CD4-positive, CD25-positive, alpha-beta regulatory T cell (primary cell): ENCODE measurements at regions not wholly inside any gene's neighbourhood (a gene's known extent, or its start where the extent isn't known, plus 50 kb on each side); places are given as distances from the start of the nearest gene placed in this dataset.

Experiments used
- ATAC-seq, 2 donors: fragments of 150-1000 bp; cut with Tn5 transposase; one replicate each; pipeline ENCODE4 v1.10.0; 2021; ENCODE audit warnings: low read depth in 2 of 2, moderate number of reproducible peaks in 2 of 2, moderate library complexity in 1 of 2
- DNase-seq, 3 donors: peaks; one replicate each; pipeline versions ENCODE4 v3.0.0 to v3.0.0-alpha.2; 2012 to 2022; ENCODE audit warnings: mixed read lengths in 1 of 3
- H3K27ac ChIP-seq: one replicate; pipeline ENCODE4 v1.7.0; 2013; ENCODE audit warnings: mild to moderate bottlenecking, low read length; ENCODE audit not compliant: insufficient read depth, poor library complexity, severe bottlenecking
- H3K27me3 ChIP-seq: one replicate; pipeline ENCODE4 v1.7.0; 2013; ENCODE audit warnings: low read length; ENCODE audit not compliant: control insufficient read depth, insufficient read depth
- H3K36me3 ChIP-seq: one replicate; pipeline ENCODE4 v1.7.0; 2013; ENCODE audit warnings: mild to moderate bottlenecking, low read length, moderate library complexity; ENCODE audit not compliant: control insufficient read depth, insufficient read depth
- H3K4me1 ChIP-seq: 2 replicates; pipeline ENCODE4 v1.7.0; 2013; ENCODE audit warnings: mild to moderate bottlenecking, low read length; ENCODE audit not compliant: insufficient read depth, control insufficient read depth, poor library complexity, severe bottlenecking
- H3K4me3 ChIP-seq: one replicate; pipeline ENCODE4 v1.7.0; 2013; ENCODE audit warnings: low read depth, mild to moderate bottlenecking, low read length, moderate library complexity
- H3K9me3 ChIP-seq, 2 experiments: 1 replicate in 1 of 2; 2 replicates in 1 of 2; pipeline ENCODE4 v1.7.0; 2013; ENCODE audit warnings: low read length in 2 of 2, mild to moderate bottlenecking in 1 of 2, moderate library complexity in 1 of 2; ENCODE audit not compliant: control insufficient read depth in 2 of 2
- H3K27ac Mint-ChIP-seq, 3 donors: one replicate each; pipeline ENCODE4 v1.8.0; 2020 to 2022; ENCODE audit warnings: mild to moderate bottlenecking in 3 of 3, mixed read lengths in 3 of 3, moderate library complexity in 2 of 3
- H3K27me3 Mint-ChIP-seq: one replicate; pipeline ENCODE4 v1.8.0; 2022; ENCODE audit warnings: mild to moderate bottlenecking, mixed read lengths
- H3K36me3 Mint-ChIP-seq: one replicate; pipeline ENCODE4 v1.8.0; 2020; ENCODE audit warnings: mixed read lengths
- H3K4me1 Mint-ChIP-seq, 4 donors: one replicate each; pipeline ENCODE4 v1.8.0; 2020 to 2022; ENCODE audit warnings: mixed read lengths in 4 of 4, mild to moderate bottlenecking in 1 of 4
- H3K4me3 Mint-ChIP-seq, 4 donors: one replicate each; pipeline ENCODE4 v1.8.0; 2020 to 2022; ENCODE audit warnings: mild to moderate bottlenecking in 4 of 4, mixed read lengths in 4 of 4, moderate library complexity in 3 of 4
- H3K9me3 Mint-ChIP-seq, 7 donors: one replicate each; pipeline ENCODE4 v1.8.0; 2020 to 2022; ENCODE audit warnings: mixed read lengths in 7 of 7, mild to moderate bottlenecking in 3 of 7, moderate library complexity in 2 of 7

- Histone ChIP-seq H3K27me3 (no peaks in the 10 kb centered on the region), H3K36me3 (no peaks in the 10 kb centered on the region), H3K4me1 (no peaks in the 10 kb centered on the region), H3K9me3 (no peaks in the 10 kb centered on the region), H3K27ac (no peak overlapping the region), H3K4me3 (no peak overlapping the region)
- DNase-seq (no peak), ATAC-seq (no peak)
- Mint-ChIP-seq H3K9me3 (peaks cover 0 to 5% (median 0%) of the 10 kb centered on the region in 7 donors), H3K27me3 (no peaks in the 10 kb centered on the region), H3K36me3 (no peaks in the 10 kb centered on the region), H3K27ac (no peak overlapping the region), H3K4me1 (no peaks in the 10 kb centered on the region), H3K4me3 (no peak overlapping the region)
Observed at GRCh38 chr14:39847852-39848251, 415.6 kb upstream of the FBXO33 start.

GRCh38 chr14:39847194-39847593 is 415.0 kb upstream of the FBXO33 start:
- H3K9me3 Mint-ChIP-seq, result peaks cover 0 to 5% (median 0%) of the 10 kb centered on the region in 7 donors
- Histone ChIP-seq H3K9me3 (no peaks in the 10 kb centered on the region), H3K4me3 (no peak overlapping the region), H3K27me3 (no peaks in the 10 kb centered on the region), H3K27ac (no peak overlapping the region), H3K36me3 (no peaks in the 10 kb centered on the region), H3K4me1 (no peaks in the 10 kb centered on the region)
- H3K4me1 Mint-ChIP-seq, result no peaks in the 10 kb centered on the region
- no peaks in the 10 kb centered on the region for H3K36me3 Mint-ChIP-seq
- DNase-seq (no peak), ATAC-seq (no peak)
- no peaks in the 10 kb centered on the region for H3K27me3 Mint-ChIP-seq
- no peak overlapping the region for H3K27ac Mint-ChIP-seq
- no peak overlapping the region for H3K4me3 Mint-ChIP-seq

- H3K9me3 Mint-ChIP-seq, result peaks cover 0 to 8% (median 5%) of the 10 kb centered on the region in 7 donors
- no peaks in the 10 kb centered on the region for H3K4me1 ChIP-seq
- no peaks in the 10 kb centered on the region for H3K27me3 ChIP-seq
- H3K27me3 Mint-ChIP-seq, result no peaks in the 10 kb centered on the region
- DNase-seq (no peak), ATAC-seq (no peak)
- no peak overlapping the region for H3K27ac ChIP-seq
- no peak overlapping the region for H3K4me3 ChIP-seq
- no peaks in the 10 kb centered on the region for H3K36me3 ChIP-seq
- H3K36me3 Mint-ChIP-seq, result no peaks in the 10 kb centered on the region
- no peaks in the 10 kb centered on the region for H3K9me3 ChIP-seq
- H3K4me3 Mint-ChIP-seq, result no peak overlapping the region
- H3K4me1 Mint-ChIP-seq, result no peaks in the 10 kb centered on the region
- no peak overlapping the region for H3K27ac Mint-ChIP-seq
Observed at GRCh38 chr14:39843881-39844280, 411.6 kb upstream of the FBXO33 start.

- Mint-ChIP-seq H3K4me3 (no peak overlapping the region), H3K27ac (no peak overlapping the region), H3K9me3 (peaks cover 0 to 13% (median 5%) of the 10 kb centered on the region in 7 donors), H3K36me3 (no peaks in the 10 kb centered on the region), H3K27me3 (no peaks in the 10 kb centered on the region), H3K4me1 (no peaks in the 10 kb centered on the region)
- Histone ChIP-seq H3K4me3 (no peak overlapping the region), H3K36me3 (no peaks in the 10 kb centered on the region), H3K27ac (no peak overlapping the region), H3K4me1 (no peaks in the 10 kb centered on the region), H3K27me3 (no peaks in the 10 kb centered on the region), H3K9me3 (no peaks in the 10 kb centered on the region)
- ATAC-seq (no peak), DNase-seq (no peak)
Observed at GRCh38 chr14:39841088-39841487, 408.9 kb upstream of the FBXO33 start.

GRCh38 chr14:39827901-39828655 is 395.8 kb upstream of the FBXO33 start:
- Mint-ChIP-seq H3K9me3 (peaks cover 0 to 16% (median 6%) of the 10 kb centered on the region in 7 donors), H3K4me1 (no peaks in the 10 kb centered on the region), H3K36me3 (no peaks in the 10 kb centered on the region), H3K27ac (no peak overlapping the region), H3K27me3 (no peaks in the 10 kb centered on the region), H3K4me3 (no peak overlapping the region)
- ATAC-seq (no peak), DNase-seq (no peak)
- no peaks in the 10 kb centered on the region for H3K27me3 ChIP-seq
- no peaks in the 10 kb centered on the region for H3K9me3 ChIP-seq
- no peaks in the 10 kb centered on the region for H3K36me3 ChIP-seq
- no peaks in the 10 kb centered on the region for H3K4me1 ChIP-seq
- H3K4me3 ChIP-seq, result no peak overlapping the region
- H3K27ac ChIP-seq, result no peak overlapping the region

- no peak overlapping the region for H3K27ac Mint-ChIP-seq
- H3K36me3 Mint-ChIP-seq, result no peaks in the 10 kb centered on the region
- Histone ChIP-seq H3K9me3 (no peaks in the 10 kb centered on the region), H3K4me1 (no peaks in the 10 kb centered on the region), H3K27me3 (no peaks in the 10 kb centered on the region), H3K36me3 (no peaks in the 10 kb centered on the region), H3K27ac (no peak overlapping the region), H3K4me3 (no peak overlapping the region)
- H3K4me3 Mint-ChIP-seq, result no peak overlapping the region
- H3K9me3 Mint-ChIP-seq, result peaks cover 0 to 5% (median 3%) of the 10 kb centered on the region in 7 donors
- ATAC-seq (no peak), DNase-seq (no peak)
- H3K4me1 Mint-ChIP-seq, result no peaks in the 10 kb centered on the region
- no peaks in the 10 kb centered on the region for H3K27me3 Mint-ChIP-seq
Observed at GRCh38 chr14:39812532-39813320, 380.5 kb upstream of the FBXO33 start.

GRCh38 chr14:39807271-39807670 is 375.0 kb upstream of the FBXO33 start:
- H3K9me3 ChIP-seq, result no peaks in the 10 kb centered on the region
- H3K4me3 Mint-ChIP-seq, result no peak overlapping the region
- H3K36me3 ChIP-seq, result no peaks in the 10 kb centered on the region
- H3K9me3 Mint-ChIP-seq, result peaks cover 0 to 6% (median 1%) of the 10 kb centered on the region in 7 donors
- no peaks in the 10 kb centered on the region for H3K27me3 ChIP-seq
- no peaks in the 10 kb centered on the region for H3K27me3 Mint-ChIP-seq
- no peaks in the 10 kb centered on the region for H3K4me1 Mint-ChIP-seq
- DNase-seq (no peak), ATAC-seq (no peak)
- H3K4me1 ChIP-seq, result no peaks in the 10 kb centered on the region
- no peak overlapping the region for H3K27ac ChIP-seq
- no peaks in the 10 kb centered on the region for H3K36me3 Mint-ChIP-seq
- H3K4me3 ChIP-seq, result no peak overlapping the region
- no peak overlapping the region for H3K27ac Mint-ChIP-seq
